ENCODE measurements at regions not wholly inside any gene's neighbourhood (a gene's known extent, or its start where the extent isn't known, plus 50 kb on each side); places are given as distances from the start of the nearest gene placed in this dataset.

DNA sequence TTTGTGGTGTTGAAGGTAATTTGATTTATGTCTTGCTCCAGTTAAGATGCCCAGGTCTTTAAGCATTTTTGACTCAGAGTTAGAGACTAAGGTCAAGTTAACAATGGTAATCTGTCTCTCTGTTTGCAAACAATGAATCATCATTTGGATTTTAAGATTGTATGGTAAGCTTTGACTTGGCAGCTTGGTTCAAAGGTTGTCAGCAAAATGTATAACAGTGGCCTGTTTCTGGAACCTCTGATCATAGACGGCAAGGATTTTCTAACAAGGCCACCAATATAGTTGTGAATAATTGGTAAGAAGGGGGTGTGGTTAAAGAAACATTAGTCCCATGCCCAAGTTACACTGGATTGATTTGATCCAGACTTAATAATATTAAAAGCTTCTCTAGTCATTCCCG, 775.2 kb upstream of the GOLIM4 start:
- Histone ChIP-seq H3K27ac (ENCODE audit: low read depth, low read length) (no peak overlapping the region), H2AFZ (ENCODE audit: low read depth, low read length) (no peak overlapping the region), H3K4me2 (ENCODE audit: low read length) (no peak overlapping the region), H4K20me1 (ENCODE audit: insufficient read depth, low read length) (no peaks in the 10 kb centered on the region), H3K4me1 (ENCODE audit: insufficient read depth, low read length) (no peaks in the 10 kb centered on the region), H3K79me2 (ENCODE audit: insufficient read depth, low read length) (no peaks in the 10 kb centered on the region), H3K9ac (ENCODE audit: low read length) (no peak overlapping the region), H3K4me3 (ENCODE audit: insufficient read depth, low read depth, low read length) (no peak overlapping the region), H3K9me3 (ENCODE audit: insufficient read depth, low read depth, low read length) (no peaks in the 10 kb centered on the region), H3K27me3 (ENCODE audit: insufficient read depth, low read length) (no peaks in the 10 kb centered on the region), H3K36me3 (ENCODE audit: insufficient read depth, low read length) (no peaks in the 10 kb centered on the region)
- FAIRE-seq (no peak), DNase-seq (ENCODE audit: low read depth) (peak; percentile 27)
- TF ChIP-seq, protein P1, sequence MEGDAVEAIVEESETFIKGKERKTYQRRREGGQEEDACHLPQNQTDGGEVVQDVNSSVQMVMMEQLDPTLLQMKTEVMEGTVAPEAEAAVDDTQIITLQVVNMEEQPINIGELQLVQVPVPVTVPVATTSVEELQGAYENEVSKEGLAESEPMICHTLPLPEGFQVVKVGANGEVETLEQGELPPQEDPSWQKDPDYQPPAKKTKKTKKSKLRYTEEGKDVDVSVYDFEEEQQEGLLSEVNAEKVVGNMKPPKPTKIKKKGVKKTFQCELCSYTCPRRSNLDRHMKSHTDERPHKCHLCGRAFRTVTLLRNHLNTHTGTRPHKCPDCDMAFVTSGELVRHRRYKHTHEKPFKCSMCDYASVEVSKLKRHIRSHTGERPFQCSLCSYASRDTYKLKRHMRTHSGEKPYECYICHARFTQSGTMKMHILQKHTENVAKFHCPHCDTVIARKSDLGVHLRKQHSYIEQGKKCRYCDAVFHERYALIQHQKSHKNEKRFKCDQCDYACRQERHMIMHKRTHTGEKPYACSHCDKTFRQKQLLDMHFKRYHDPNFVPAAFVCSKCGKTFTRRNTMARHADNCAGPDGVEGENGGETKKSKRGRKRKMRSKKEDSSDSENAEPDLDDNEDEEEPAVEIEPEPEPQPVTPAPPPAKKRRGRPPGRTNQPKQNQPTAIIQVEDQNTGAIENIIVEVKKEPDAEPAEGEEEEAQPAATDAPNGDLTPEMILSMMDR (IDR thresholded peaks at IDR 0.05; ENCODE audit: insufficient read depth, low read depth, low read length): no peak
- no peak for TF ChIP-seq EZH2 (IDR thresholded peaks at IDR 0.05; ENCODE audit: insufficient read depth, low read length)
- no peak overlapping the region for H3K4me3 Mint-ChIP-seq (ENCODE audit: unreplicated experiment)
- H3K9me3 Mint-ChIP-seq (ENCODE audit: unreplicated experiment): no peaks in the 10 kb centered on the region
- no peak overlapping the region for H3K27ac Mint-ChIP-seq (ENCODE audit: unreplicated experiment)
- no peaks in the 10 kb centered on the region for H3K27me3 Mint-ChIP-seq (ENCODE audit: low read depth, unreplicated experiment)
- H3K36me3 Mint-ChIP-seq (ENCODE audit: low read depth, unreplicated experiment): no peaks in the 10 kb centered on the region
- H3K4me1 Mint-ChIP-seq (ENCODE audit: low read depth, unreplicated experiment): peaks cover 1% of the 10 kb centered on the region

DNA sequence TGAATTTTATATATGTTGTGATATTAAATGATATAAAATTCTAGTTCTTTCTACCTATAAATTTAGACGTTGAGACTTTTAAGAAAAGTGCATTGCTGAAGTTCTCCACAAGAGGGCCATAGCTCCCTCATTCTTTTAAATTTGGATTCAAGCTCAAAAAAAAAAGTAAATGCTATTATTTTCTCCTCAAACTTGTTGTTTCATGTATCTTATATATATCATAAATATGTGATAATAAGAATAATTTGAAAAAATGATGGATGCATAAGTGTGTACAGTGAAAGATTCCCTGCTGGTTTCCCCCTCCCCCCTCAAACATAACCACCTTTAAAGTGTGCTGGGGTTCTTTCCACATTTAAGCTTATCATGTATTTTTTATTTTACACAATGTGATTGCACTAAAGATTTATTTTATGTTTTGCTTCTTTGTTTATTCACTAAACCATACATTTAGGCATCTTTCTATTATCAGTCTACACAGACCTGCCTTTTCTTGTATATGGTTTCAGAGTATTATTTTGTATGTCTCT, 769.4 kb upstream of the GOLIM4 start:
- H3K27me3 ChIP-seq (ENCODE audit: insufficient read depth, low read length): no peaks in the 10 kb centered on the region
- Mint-ChIP-seq H3K27ac (ENCODE audit: unreplicated experiment) (no peak overlapping the region), H3K4me1 (ENCODE audit: low read depth, unreplicated experiment) (no peaks in the 10 kb centered on the region), H3K27me3 (ENCODE audit: low read depth, unreplicated experiment) (no peaks in the 10 kb centered on the region), H3K4me3 (ENCODE audit: unreplicated experiment) (no peak overlapping the region), H3K36me3 (ENCODE audit: low read depth, unreplicated experiment) (no peaks in the 10 kb centered on the region), H3K9me3 (ENCODE audit: unreplicated experiment) (no peaks in the 10 kb centered on the region)
- FAIRE-seq (no peak), DNase-seq (ENCODE audit: low read depth) (no peak)
- H3K4me2 ChIP-seq (ENCODE audit: low read length): no peak overlapping the region
- no peak overlapping the region for H3K9ac ChIP-seq (ENCODE audit: low read length)
- H3K79me2 ChIP-seq (ENCODE audit: insufficient read depth, low read length): no peaks in the 10 kb centered on the region
- H3K4me1 ChIP-seq (ENCODE audit: insufficient read depth, low read length): no peaks in the 10 kb centered on the region
- H2AFZ ChIP-seq (ENCODE audit: low read depth, low read length): no peak overlapping the region
- H3K27ac ChIP-seq (ENCODE audit: low read depth, low read length): no peak overlapping the region
- no peaks in the 10 kb centered on the region for H3K36me3 ChIP-seq (ENCODE audit: insufficient read depth, low read length)
- TF ChIP-seq, protein P1 (IDR thresholded peaks at IDR 0.05; ENCODE audit: insufficient read depth, low read depth, low read length): peak; percentile 70
- no peak for TF ChIP-seq EZH2 (IDR thresholded peaks at IDR 0.05; ENCODE audit: insufficient read depth, low read length)
- no peaks in the 10 kb centered on the region for H4K20me1 ChIP-seq (ENCODE audit: insufficient read depth, low read length)
- no peak overlapping the region for H3K4me3 ChIP-seq (ENCODE audit: insufficient read depth, low read depth, low read length)
- no peaks in the 10 kb centered on the region for H3K9me3 ChIP-seq (ENCODE audit: insufficient read depth, low read depth, low read length)

- H3K36me3 ChIP-seq (ENCODE audit: insufficient read depth, low read length): no peaks in the 10 kb centered on the region
- no peak overlapping the region for H3K9ac ChIP-seq (ENCODE audit: low read length)
- no peaks in the 10 kb centered on the region for H3K79me2 ChIP-seq (ENCODE audit: insufficient read depth, low read length)
- TF ChIP-seq EZH2 (IDR thresholded peaks at IDR 0.05; ENCODE audit: insufficient read depth, low read length): no peak
- TF ChIP-seq, protein P1 (IDR thresholded peaks at IDR 0.05; ENCODE audit: insufficient read depth, low read depth, low read length): no peak
- DNase-seq (ENCODE audit: low read depth) (no peak), FAIRE-seq (no peak)
- H3K9me3 ChIP-seq (ENCODE audit: insufficient read depth, low read depth, low read length): no peaks in the 10 kb centered on the region
- Mint-ChIP-seq H3K27me3 (ENCODE audit: low read depth, unreplicated experiment) (no peaks in the 10 kb centered on the region), H3K9me3 (ENCODE audit: unreplicated experiment) (no peaks in the 10 kb centered on the region), H3K27ac (ENCODE audit: unreplicated experiment) (no peak overlapping the region), H3K4me3 (ENCODE audit: unreplicated experiment) (no peak overlapping the region), H3K4me1 (ENCODE audit: low read depth, unreplicated experiment) (no peaks in the 10 kb centered on the region), H3K36me3 (ENCODE audit: low read depth, unreplicated experiment) (no peaks in the 10 kb centered on the region)
- no peak overlapping the region for H3K4me3 ChIP-seq (ENCODE audit: insufficient read depth, low read depth, low read length)
- no peaks in the 10 kb centered on the region for H4K20me1 ChIP-seq (ENCODE audit: insufficient read depth, low read length)
- H3K27ac ChIP-seq (ENCODE audit: low read depth, low read length): no peak overlapping the region
- no peaks in the 10 kb centered on the region for H3K27me3 ChIP-seq (ENCODE audit: insufficient read depth, low read length)
- H3K4me2 ChIP-seq (ENCODE audit: low read length): no peak overlapping the region
- no peak overlapping the region for H2AFZ ChIP-seq (ENCODE audit: low read depth, low read length)
- H3K4me1 ChIP-seq (ENCODE audit: insufficient read depth, low read length): no peaks in the 10 kb centered on the region
Observed at GRCh38 chr3:168864107-168865021, 768.6 kb upstream of the GOLIM4 start.
